HAP-1 (cell line): ENCODE measurements at regions not wholly inside any gene's neighbourhood (a gene's known extent, or its start where the extent isn't known, plus 50 kb on each side); places are given as distances from the start of the nearest gene placed in this dataset.
A peak's percentile ranks its signal among the peaks of the same experiment; 100 is the strongest.

Source experiments
- DNase-seq, 2 experiments: peaks; one replicate each; pipeline ENCODE4 v3.0.0-alpha.2; 2016 to 2020; ENCODE audit warnings: low spot score in 2 of 2
- H3K27me3 ChIP-seq: fragments of 250-450 bp; sonication (Bioruptor Pico); 2 replicates; pipeline ENCODE4 v1.5.1; 2020; ENCODE audit warnings: low read depth, mild to moderate bottlenecking, moderate library complexity
- H3K36me3 ChIP-seq: fragments of 250-450 bp; sonication (Bioruptor Pico); replicated peaks from 2 replicates; pipeline ENCODE4 v1.5.1; 2020; ENCODE audit warnings: mild to moderate bottlenecking
- H3K4me1 ChIP-seq: fragments of 250-450 bp; sonication (Bioruptor Pico); 2 replicates; pipeline ENCODE4 v1.5.1; 2020; ENCODE audit warnings: mild to moderate bottlenecking
- H3K4me3 ChIP-seq: fragments of 250-450 bp; sonication (Bioruptor Pico); 2 replicates; pipeline ENCODE4 v1.5.1; 2020; ENCODE audit warnings: mild to moderate bottlenecking, moderate library complexity
- H3K9me3 ChIP-seq: fragments of 250-450 bp; sonication (Bioruptor Pico); 2 replicates; pipeline ENCODE4 v1.5.1; 2020; ENCODE audit warnings: mild to moderate bottlenecking, moderate library complexity
- in situ Hi-C: fragments of 300-500 bp; cut with MboI; formaldehyde crosslinking; loops from 3 replicates; pipeline ENCODE4 v1.14.3; 2020; ENCODE audit warnings: low sequenced_read_pairs, inconsistent platforms, mixed read lengths

- in situ Hi-C loops = loop anchor here (25.0 kb wide), 1 partner anchor 107 kb away; no protein-coding TSS in a partner anchor
- Histone ChIP-seq H3K36me3 (no peaks in the 10 kb centered on the region), H3K27me3 (no peaks in the 10 kb centered on the region), H3K9me3 (no peaks in the 10 kb centered on the region), H3K4me3 (no peak overlapping the region), H3K4me1 (no peaks in the 10 kb centered on the region)
- DNase-seq = no peak
Observed at GRCh38 chr18:43793910-43794309, 516.6 kb upstream of the SYT4 start.

- Histone ChIP-seq H3K9me3 (no peaks in the 10 kb centered on the region), H3K4me3 (no peak overlapping the region), H3K27me3 (no peaks in the 10 kb centered on the region), H3K4me1 (no peaks in the 10 kb centered on the region), H3K36me3 (no peaks in the 10 kb centered on the region)
- no peak for DNase-seq
- in situ Hi-C loops = loop anchor here (25.0 kb wide), 1 partner anchor 107 kb away; no protein-coding TSS in a partner anchor
Observed at GRCh38 chr18:43794363-43794762, 517.1 kb upstream of the SYT4 start.

- Histone ChIP-seq H3K4me3 (no peak overlapping the region), H3K36me3 (no peaks in the 10 kb centered on the region), H3K27me3 (no peaks in the 10 kb centered on the region), H3K4me1 (no peaks in the 10 kb centered on the region), H3K9me3 (no peaks in the 10 kb centered on the region)
- in situ Hi-C loops = loop anchor here (25.0 kb wide), 1 partner anchor 110 kb away; no protein-coding TSS in a partner anchor
- DNase-seq = no peak
Observed at GRCh38 chr18:43797347-43797746, 520.1 kb upstream of the SYT4 start.

- no peaks in the 10 kb centered on the region for H3K9me3 ChIP-seq
- no peaks in the 10 kb centered on the region for H3K36me3 ChIP-seq
- no peaks in the 10 kb centered on the region for H3K27me3 ChIP-seq
- in situ Hi-C loops = no loop called here
- DNase-seq = no peak
- no peaks in the 10 kb centered on the region for H3K4me1 ChIP-seq
- no peak overlapping the region for H3K4me3 ChIP-seq
Observed at GRCh38 chr18:43800584-43800983, 523.3 kb upstream of the SYT4 start.

- no peaks in the 10 kb centered on the region for H3K36me3 ChIP-seq
- H3K4me3 ChIP-seq = no peak overlapping the region
- no peak for DNase-seq
- H3K4me1 ChIP-seq = no peaks in the 10 kb centered on the region
- no peaks in the 10 kb centered on the region for H3K9me3 ChIP-seq
- no peaks in the 10 kb centered on the region for H3K27me3 ChIP-seq
- in situ Hi-C loops = no loop called here
Observed at GRCh38 chr18:43805646-43806194, 528.4 kb upstream of the SYT4 start.

GRCh38 chr18:43812627-43813026 is 535.3 kb upstream of the SYT4 start:
- Histone ChIP-seq H3K27me3 (no peaks in the 10 kb centered on the region), H3K36me3 (no peaks in the 10 kb centered on the region), H3K9me3 (no peaks in the 10 kb centered on the region), H3K4me1 (peaks cover 7% of the 10 kb centered on the region), H3K4me3 (no peak overlapping the region)
- in situ Hi-C loops = no loop called here
- no peak for DNase-seq

GRCh38 chr18:43819397-43819796 is 542.1 kb upstream of the SYT4 start:
- no peaks in the 10 kb centered on the region for H3K9me3 ChIP-seq
- H3K36me3 ChIP-seq = no peaks in the 10 kb centered on the region
- H3K4me1 ChIP-seq = no peaks in the 10 kb centered on the region
- DNase-seq = no peak
- no peaks in the 10 kb centered on the region for H3K27me3 ChIP-seq
- in situ Hi-C loops = no loop called here
- H3K4me3 ChIP-seq = no peak overlapping the region

- H3K4me3 ChIP-seq = no peak overlapping the region
- no peaks in the 10 kb centered on the region for H3K9me3 ChIP-seq
- H3K27me3 ChIP-seq = no peaks in the 10 kb centered on the region
- DNase-seq = no peak
- in situ Hi-C loops = no loop called here
- no peaks in the 10 kb centered on the region for H3K36me3 ChIP-seq
- H3K4me1 ChIP-seq = no peaks in the 10 kb centered on the region
Observed at GRCh38 chr18:43819873-43820272, 542.6 kb upstream of the SYT4 start.

- Histone ChIP-seq H3K9me3 (no peaks in the 10 kb centered on the region), H3K4me1 (no peaks in the 10 kb centered on the region), H3K36me3 (no peaks in the 10 kb centered on the region), H3K27me3 (no peaks in the 10 kb centered on the region), H3K4me3 (no peak overlapping the region)
- in situ Hi-C loops = no loop called here
- DNase-seq = no peak
Observed at GRCh38 chr18:43825768-43826167, 548.5 kb upstream of the SYT4 start.

- no peak for DNase-seq
- Histone ChIP-seq H3K9me3 (no peaks in the 10 kb centered on the region), H3K36me3 (no peaks in the 10 kb centered on the region), H3K27me3 (no peaks in the 10 kb centered on the region), H3K4me3 (no peak overlapping the region), H3K4me1 (no peaks in the 10 kb centered on the region)
- in situ Hi-C loops = no loop called here
Observed at GRCh38 chr18:43826215-43826614, 548.9 kb upstream of the SYT4 start.

GRCh38 chr18:43827311-43827710 is 550.0 kb upstream of the SYT4 start:
- Histone ChIP-seq H3K4me3 (no peak overlapping the region), H3K27me3 (no peaks in the 10 kb centered on the region), H3K9me3 (no peaks in the 10 kb centered on the region), H3K4me1 (no peaks in the 10 kb centered on the region), H3K36me3 (no peaks in the 10 kb centered on the region)
- no peak for DNase-seq
- in situ Hi-C loops = no loop called here

GRCh38 chr18:43830303-43830702 is 553.0 kb upstream of the SYT4 start:
- in situ Hi-C loops = no loop called here
- DNase-seq = no peak
- Histone ChIP-seq H3K4me1 (no peaks in the 10 kb centered on the region), H3K9me3 (no peaks in the 10 kb centered on the region), H3K27me3 (no peaks in the 10 kb centered on the region), H3K36me3 (no peaks in the 10 kb centered on the region), H3K4me3 (no peak overlapping the region)

GRCh38 chr18:43830947-43831346 is 553.7 kb upstream of the SYT4 start:
- in situ Hi-C loops = no loop called here
- Histone ChIP-seq H3K4me1 (no peaks in the 10 kb centered on the region), H3K27me3 (no peaks in the 10 kb centered on the region), H3K4me3 (no peak overlapping the region), H3K36me3 (no peaks in the 10 kb centered on the region), H3K9me3 (no peaks in the 10 kb centered on the region)
- no peak for DNase-seq

- peak; percentile 10 to 51 for DNase-seq
- in situ Hi-C loops = no loop called here
- H3K4me1 ChIP-seq = no peaks in the 10 kb centered on the region; the same call in 1 of the 2 replicates
- no peaks in the 10 kb centered on the region for H3K9me3 ChIP-seq
- no peaks in the 10 kb centered on the region for H3K36me3 ChIP-seq
- no peak overlapping the region for H3K4me3 ChIP-seq
- H3K27me3 ChIP-seq = no peaks in the 10 kb centered on the region; the same call in 1 of the 2 replicates
Observed at GRCh38 chr18:43846299-43846698, 569.0 kb upstream of the SYT4 start.
